Astrocyte (in vitro differentiated cells and primary cell): ENCODE measurements at regions not wholly inside any gene's neighbourhood (a gene's known extent, or its start where the extent isn't known, plus 50 kb on each side); places are given as distances from the start of the nearest gene placed in this dataset.

Experiments used
- DNase-seq: peaks from one replicate; pipeline ENCODE4 v3.0.0-alpha.2; 2010; ENCODE audit warnings: low read depth
- FAIRE-seq: peaks from 2 replicates; lab custom pipeline; 2011; peaks lifted over from hg19 to GRCh38; lab: Jason Lieb, UNC
- H2AFZ ChIP-seq: 2 replicates; pipeline ENCODE4 v1.6.0; 2012; ENCODE audit warnings: low read depth, low read length, inconsistent platforms
- H3K27ac ChIP-seq: 2 replicates; pipeline ENCODE4 v1.5.1; 2011; ENCODE audit warnings: low read depth, low read length, inconsistent platforms
- H3K27me3 ChIP-seq: 2 replicates; pipeline ENCODE4 v1.6.0; 2011; ENCODE audit warnings: low read length, inconsistent platforms; ENCODE audit not compliant: insufficient read depth
- H3K36me3 ChIP-seq: 2 replicates; pipeline ENCODE4 v1.5.1; 2011; ENCODE audit warnings: low read length, inconsistent platforms; ENCODE audit not compliant: insufficient read depth
- H3K4me1 ChIP-seq: 2 replicates; pipeline ENCODE4 v1.5.1; 2011; ENCODE audit warnings: low read length, inconsistent platforms; ENCODE audit not compliant: insufficient read depth
- H3K4me2 ChIP-seq: 2 replicates; pipeline ENCODE4 v1.6.0; 2012; ENCODE audit warnings: low read length, inconsistent platforms
- H3K4me3 ChIP-seq: 2 replicates; pipeline ENCODE4 v1.5.1; 2011; ENCODE audit warnings: low read depth, mild to moderate bottlenecking, low read length, inconsistent platforms; ENCODE audit not compliant: insufficient read depth
- H3K79me2 ChIP-seq: 2 replicates; pipeline ENCODE4 v1.6.0; 2012; ENCODE audit warnings: mild to moderate bottlenecking, low read length, inconsistent platforms; ENCODE audit not compliant: insufficient read depth
- H3K9ac ChIP-seq: 2 replicates; pipeline ENCODE4 v1.6.0; 2012; ENCODE audit warnings: mild to moderate bottlenecking, low read length, inconsistent platforms
- H3K9me3 ChIP-seq: 2 replicates; pipeline ENCODE4 v1.5.1; 2012; ENCODE audit warnings: low read depth, mild to moderate bottlenecking, low read length, inconsistent platforms; ENCODE audit not compliant: insufficient read depth
- H4K20me1 ChIP-seq: 2 replicates; pipeline ENCODE4 v1.6.0; 2012; ENCODE audit warnings: low read length, inconsistent platforms; ENCODE audit not compliant: insufficient read depth
- H3K27ac Mint-ChIP-seq: one replicate; pipeline ENCODE4 v1.8.0; 2021; ENCODE audit warnings: mild to moderate bottlenecking, mixed read lengths; ENCODE audit not compliant: unreplicated experiment
- H3K27me3 Mint-ChIP-seq: one replicate; pipeline ENCODE4 v1.8.0; 2021; ENCODE audit warnings: low read depth, mixed read lengths; ENCODE audit not compliant: unreplicated experiment
- H3K36me3 Mint-ChIP-seq: one replicate; pipeline ENCODE4 v1.8.0; 2021; ENCODE audit warnings: low read depth, mixed read lengths; ENCODE audit not compliant: unreplicated experiment
- H3K4me1 Mint-ChIP-seq: one replicate; pipeline ENCODE4 v1.8.0; 2021; ENCODE audit warnings: low read depth, mixed read lengths; ENCODE audit not compliant: unreplicated experiment
- H3K4me3 Mint-ChIP-seq: one replicate; pipeline ENCODE4 v1.8.0; 2021; ENCODE audit warnings: mild to moderate bottlenecking, moderate library complexity, mixed read lengths; ENCODE audit not compliant: unreplicated experiment
- H3K9me3 Mint-ChIP-seq: one replicate; pipeline ENCODE4 v1.8.0; 2021; ENCODE audit warnings: mild to moderate bottlenecking, mixed read lengths; ENCODE audit not compliant: unreplicated experiment
- EZH2 ChIP-seq: IDR thresholded peaks from 2 replicates; pipeline ENCODE4 v1.6.1; 2012; ENCODE audit warnings: mild to moderate bottlenecking, low read length, inconsistent platforms; ENCODE audit not compliant: insufficient read depth
- TF ChIP-seq, protein P1 (sequence below): IDR thresholded peaks from 2 replicates; pipeline ENCODE4 v1.5.1; 2011; ENCODE audit warnings: low read depth, mild to moderate bottlenecking, inconsistent platforms, low read length, moderate library complexity; ENCODE audit not compliant: insufficient read depth

DNA sequence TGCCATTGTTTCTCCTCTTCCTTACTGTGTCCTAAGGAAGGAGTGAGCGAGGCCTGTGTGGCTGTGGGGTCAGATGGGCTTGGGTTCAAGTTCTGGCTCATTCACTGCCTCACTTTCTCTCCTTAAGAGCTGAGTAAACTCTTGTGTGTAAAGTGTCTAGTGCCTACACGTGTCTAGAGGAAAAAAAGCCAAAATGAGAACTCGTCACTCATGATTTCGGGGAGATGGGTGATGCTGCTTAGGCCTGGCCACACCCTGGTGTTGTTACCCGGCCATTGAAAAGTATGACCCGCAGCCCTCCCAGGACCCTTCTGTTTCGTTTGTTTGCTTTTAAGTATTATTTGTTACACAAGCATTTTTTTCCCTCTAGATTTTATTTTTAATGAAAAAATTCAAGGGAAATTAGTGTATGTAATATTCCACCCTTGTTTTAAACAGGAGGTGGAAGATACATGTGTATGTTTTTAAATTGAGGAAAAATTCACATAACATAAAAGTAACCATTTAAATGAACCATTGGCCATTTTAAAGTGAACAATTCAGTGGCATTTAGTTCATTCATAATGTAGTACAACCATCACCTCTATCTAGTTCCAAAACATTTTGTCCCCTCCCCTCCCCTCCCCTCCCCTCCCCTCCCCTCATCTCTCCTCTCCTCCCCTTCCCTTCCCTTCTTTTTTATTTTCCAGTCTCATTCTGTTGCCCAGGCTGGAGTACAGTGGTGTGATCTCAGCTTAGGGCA lies 71.0 kb downstream of the CEBPB start:
- Histone ChIP-seq H3K79me2 (no peaks in the 10 kb centered on the region), H3K4me1 (peaks cover 3% of the 10 kb centered on the region), H3K27ac (no peak overlapping the region), H3K27me3 (no peaks in the 10 kb centered on the region), H3K36me3 (no peaks in the 10 kb centered on the region), H3K4me3 (no peak overlapping the region), H2AFZ (no peak overlapping the region), H3K9me3 (no peaks in the 10 kb centered on the region), H3K9ac (no peak overlapping the region), H4K20me1 (no peaks in the 10 kb centered on the region), H3K4me2 (no peak overlapping the region)
- no peaks in the 10 kb centered on the region for H3K36me3 Mint-ChIP-seq
- no peak overlapping the region for H3K4me3 Mint-ChIP-seq
- TF ChIP-seq, protein P1, sequence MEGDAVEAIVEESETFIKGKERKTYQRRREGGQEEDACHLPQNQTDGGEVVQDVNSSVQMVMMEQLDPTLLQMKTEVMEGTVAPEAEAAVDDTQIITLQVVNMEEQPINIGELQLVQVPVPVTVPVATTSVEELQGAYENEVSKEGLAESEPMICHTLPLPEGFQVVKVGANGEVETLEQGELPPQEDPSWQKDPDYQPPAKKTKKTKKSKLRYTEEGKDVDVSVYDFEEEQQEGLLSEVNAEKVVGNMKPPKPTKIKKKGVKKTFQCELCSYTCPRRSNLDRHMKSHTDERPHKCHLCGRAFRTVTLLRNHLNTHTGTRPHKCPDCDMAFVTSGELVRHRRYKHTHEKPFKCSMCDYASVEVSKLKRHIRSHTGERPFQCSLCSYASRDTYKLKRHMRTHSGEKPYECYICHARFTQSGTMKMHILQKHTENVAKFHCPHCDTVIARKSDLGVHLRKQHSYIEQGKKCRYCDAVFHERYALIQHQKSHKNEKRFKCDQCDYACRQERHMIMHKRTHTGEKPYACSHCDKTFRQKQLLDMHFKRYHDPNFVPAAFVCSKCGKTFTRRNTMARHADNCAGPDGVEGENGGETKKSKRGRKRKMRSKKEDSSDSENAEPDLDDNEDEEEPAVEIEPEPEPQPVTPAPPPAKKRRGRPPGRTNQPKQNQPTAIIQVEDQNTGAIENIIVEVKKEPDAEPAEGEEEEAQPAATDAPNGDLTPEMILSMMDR: no peak
- TF ChIP-seq EZH2: no peak
- peaks cover 11% of the 10 kb centered on the region for H3K4me1 Mint-ChIP-seq
- DNase-seq: no peak
- H3K27me3 Mint-ChIP-seq: peaks cover 8% of the 10 kb centered on the region
- H3K9me3 Mint-ChIP-seq: no peaks in the 10 kb centered on the region
- H3K27ac Mint-ChIP-seq: no peak overlapping the region
- FAIRE-seq: no peak

DNA sequence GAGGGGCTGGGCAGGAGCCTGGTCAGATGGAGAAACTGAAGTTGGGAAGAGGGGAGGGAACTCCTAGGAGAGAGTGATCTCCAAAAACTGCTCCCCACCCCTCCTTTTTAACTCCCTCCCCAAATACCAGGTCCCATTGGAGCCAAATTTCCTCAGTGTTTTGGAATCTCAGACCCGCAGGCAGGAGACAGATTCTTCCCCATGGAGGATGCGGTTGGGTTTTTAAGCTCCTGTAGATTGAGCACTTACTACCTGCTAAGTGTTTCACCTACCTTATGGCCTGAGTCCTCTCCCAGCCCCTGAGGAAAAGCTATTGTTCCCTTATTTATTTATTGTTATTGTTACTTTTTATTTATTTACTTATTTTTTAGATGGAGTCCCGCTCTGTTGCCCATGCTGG lies 73.2 kb downstream of the CEBPB start:
- peaks cover 3% of the 10 kb centered on the region for H3K4me1 ChIP-seq
- no peak overlapping the region for H3K9ac ChIP-seq
- H3K4me2 ChIP-seq: no peak overlapping the region
- no peak overlapping the region for H3K4me3 ChIP-seq
- no peak overlapping the region for H3K27ac Mint-ChIP-seq
- H2AFZ ChIP-seq: no peak overlapping the region
- H3K4me1 Mint-ChIP-seq: peaks cover 8% of the 10 kb centered on the region
- DNase-seq (no peak), FAIRE-seq (no peak)
- peaks cover 10% of the 10 kb centered on the region for H3K27me3 Mint-ChIP-seq
- H4K20me1 ChIP-seq: no peaks in the 10 kb centered on the region
- H3K9me3 ChIP-seq: no peaks in the 10 kb centered on the region
- H3K36me3 ChIP-seq: no peaks in the 10 kb centered on the region
- H3K9me3 Mint-ChIP-seq: no peaks in the 10 kb centered on the region
- H3K79me2 ChIP-seq: no peaks in the 10 kb centered on the region
- H3K36me3 Mint-ChIP-seq: no peaks in the 10 kb centered on the region
- H3K27ac ChIP-seq: no peak overlapping the region
- TF ChIP-seq, protein P1: no peak
- no peak for TF ChIP-seq EZH2
- H3K4me3 Mint-ChIP-seq: no peak overlapping the region
- H3K27me3 ChIP-seq: no peaks in the 10 kb centered on the region

DNA sequence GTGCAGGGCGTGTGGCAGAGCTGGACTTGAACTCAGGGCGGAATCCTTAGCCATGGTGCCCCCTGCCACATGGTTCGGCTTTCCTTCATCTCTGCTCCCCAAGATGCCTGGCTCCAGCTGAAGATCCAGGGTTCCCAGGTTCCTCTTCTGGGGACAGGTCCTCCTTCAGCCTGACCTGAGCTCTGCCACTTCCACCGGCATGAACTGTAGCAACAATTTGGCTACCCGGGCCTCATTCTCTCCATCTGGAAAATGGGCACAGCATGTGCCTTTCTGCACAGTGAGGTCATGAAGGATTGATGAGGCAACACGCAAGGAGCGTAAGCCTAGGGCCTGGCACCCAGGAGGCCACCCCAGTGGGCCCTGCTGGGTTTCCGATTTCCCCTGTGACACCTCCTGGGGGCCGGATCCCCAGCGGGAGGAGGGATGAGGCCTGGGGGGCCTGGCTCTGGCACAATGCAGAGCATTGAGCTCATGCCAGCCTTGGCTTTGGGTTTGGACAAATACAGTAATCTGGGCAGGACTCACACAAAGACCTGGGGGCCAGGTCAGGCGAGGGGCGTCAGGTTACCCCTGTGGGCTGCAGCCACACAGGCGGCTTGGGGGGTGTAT lies 74.0 kb downstream of the CEBPB start:
- Histone ChIP-seq H3K27ac (no peak overlapping the region), H3K9ac (no peak overlapping the region), H3K79me2 (no peaks in the 10 kb centered on the region), H3K9me3 (no peaks in the 10 kb centered on the region), H3K4me2 (no peak overlapping the region), H3K4me1 (peaks cover 3% of the 10 kb centered on the region), H2AFZ (no peak overlapping the region), H3K4me3 (no peak overlapping the region), H3K36me3 (no peaks in the 10 kb centered on the region), H3K27me3 (no peaks in the 10 kb centered on the region), H4K20me1 (no peaks in the 10 kb centered on the region)
- H3K4me3 Mint-ChIP-seq: no peak overlapping the region
- H3K9me3 Mint-ChIP-seq: no peaks in the 10 kb centered on the region
- H3K36me3 Mint-ChIP-seq: no peaks in the 10 kb centered on the region
- no peak for FAIRE-seq
- TF ChIP-seq, protein P1: no peak
- TF ChIP-seq EZH2: no peak
- no peak overlapping the region for H3K27ac Mint-ChIP-seq
- H3K27me3 Mint-ChIP-seq: peaks cover 12% of the 10 kb centered on the region
- no peak for DNase-seq
- peaks cover 6% of the 10 kb centered on the region for H3K4me1 Mint-ChIP-seq
